Endothelial cell of umbilical vein (primary cell): ENCODE measurements at regions not wholly inside any gene's neighbourhood (a gene's known extent, or its start where the extent isn't known, plus 50 kb on each side); places are given as distances from the start of the nearest gene placed in this dataset.

Experiments used
- EZH2 ChIP-seq: IDR thresholded peaks from 2 replicates; pipeline ENCODE4 v1.6.1; 2012; ENCODE audit warnings: borderline replicate concordance, low read depth, mild to moderate bottlenecking, moderate library complexity, low read length, inconsistent platforms; ENCODE audit not compliant: severe bottlenecking
- FOS ChIP-seq: IDR thresholded peaks from 2 replicates; pipeline ENCODE4 v1.6.1; 2011; ENCODE audit warnings: mild to moderate bottlenecking, low read length, moderate library complexity, borderline replicate concordance; ENCODE audit not compliant: insufficient read depth
- JUN ChIP-seq: IDR thresholded peaks from 2 replicates; pipeline ENCODE4 v1.6.1; 2011; ENCODE audit warnings: borderline replicate concordance, low read depth; ENCODE audit not compliant: insufficient read length, insufficient read depth
- MAX ChIP-seq: IDR thresholded peaks from 2 replicates; pipeline ENCODE4 v1.6.1; 2011; ENCODE audit not compliant: insufficient read depth, insufficient read length
- MYC ChIP-seq: IDR thresholded peaks from one replicate; pipeline ENCODE4 v1.6.1; 2011; ENCODE audit warnings: mild to moderate bottlenecking, low read depth, low read length
- POLR2A ChIP-seq: IDR thresholded peaks from 2 replicates; pipeline ENCODE4 v1.6.1; 2012; ENCODE audit warnings: low read depth, mild to moderate bottlenecking, control low read depth, low read length
- POLR2AphosphoS5 ChIP-seq: IDR thresholded peaks from 2 replicates; pipeline ENCODE4 v1.6.1; 2012; ENCODE audit warnings: low read depth, mild to moderate bottlenecking, control low read depth, low read length, moderate library complexity; ENCODE audit not compliant: insufficient read depth
- TF ChIP-seq, protein P1 (sequence below), 2 donors: IDR thresholded peaks; 1 replicate in 1 of 2; 2 replicates in 1 of 2; pipeline ENCODE4 v1.5.1; 2011; ENCODE audit warnings: low read length in 2 of 2, mild to moderate bottlenecking in 2 of 2, moderate library complexity in 2 of 2, control low read depth in 1 of 2, inconsistent platforms in 1 of 2, low read depth in 1 of 2; ENCODE audit not compliant: insufficient read depth in 1 of 2; ENCODE audit errors: extremely low read depth in 1 of 2

DNA sequence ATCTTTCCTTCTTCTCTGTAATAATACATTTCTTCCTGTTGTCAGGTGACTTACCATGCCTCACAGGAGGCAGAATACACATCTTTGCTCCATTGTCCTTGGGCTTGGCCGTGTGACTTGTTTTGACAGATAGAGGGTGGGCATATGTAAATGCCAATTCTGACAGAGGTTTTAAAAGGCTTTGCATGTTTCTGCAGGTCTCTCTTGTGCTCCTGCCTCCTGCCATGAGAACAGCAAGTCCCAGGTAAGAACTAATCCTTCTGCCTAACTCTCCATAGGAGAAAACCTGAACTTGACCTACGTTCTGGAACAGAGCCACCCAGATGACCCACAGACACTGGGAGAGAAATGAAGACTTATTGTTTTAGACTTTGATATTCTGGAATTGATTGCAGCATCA, 88.7 kb upstream of the TNFSF11 start:
- TF ChIP-seq POLR2A, result no peak
- no peak for TF ChIP-seq JUN
- TF ChIP-seq MAX, result no peak
- TF ChIP-seq, protein P1, sequence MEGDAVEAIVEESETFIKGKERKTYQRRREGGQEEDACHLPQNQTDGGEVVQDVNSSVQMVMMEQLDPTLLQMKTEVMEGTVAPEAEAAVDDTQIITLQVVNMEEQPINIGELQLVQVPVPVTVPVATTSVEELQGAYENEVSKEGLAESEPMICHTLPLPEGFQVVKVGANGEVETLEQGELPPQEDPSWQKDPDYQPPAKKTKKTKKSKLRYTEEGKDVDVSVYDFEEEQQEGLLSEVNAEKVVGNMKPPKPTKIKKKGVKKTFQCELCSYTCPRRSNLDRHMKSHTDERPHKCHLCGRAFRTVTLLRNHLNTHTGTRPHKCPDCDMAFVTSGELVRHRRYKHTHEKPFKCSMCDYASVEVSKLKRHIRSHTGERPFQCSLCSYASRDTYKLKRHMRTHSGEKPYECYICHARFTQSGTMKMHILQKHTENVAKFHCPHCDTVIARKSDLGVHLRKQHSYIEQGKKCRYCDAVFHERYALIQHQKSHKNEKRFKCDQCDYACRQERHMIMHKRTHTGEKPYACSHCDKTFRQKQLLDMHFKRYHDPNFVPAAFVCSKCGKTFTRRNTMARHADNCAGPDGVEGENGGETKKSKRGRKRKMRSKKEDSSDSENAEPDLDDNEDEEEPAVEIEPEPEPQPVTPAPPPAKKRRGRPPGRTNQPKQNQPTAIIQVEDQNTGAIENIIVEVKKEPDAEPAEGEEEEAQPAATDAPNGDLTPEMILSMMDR (IDR thresholded peaks at IDR 0.05; ENCODE audit: extremely low read depth in 1 of 2, insufficient read depth in 1 of 2, low read depth in 1 of 2, low read length in 2 of 2), result no peak
- no peak for TF ChIP-seq EZH2
- no peak for TF ChIP-seq POLR2AphosphoS5
- no peak for TF ChIP-seq MYC
- no peak for TF ChIP-seq FOS
